GM12874 (cell line): ENCODE measurements at regions not wholly inside any gene's neighbourhood (a gene's known extent, or its start where the extent isn't known, plus 50 kb on each side); places are given as distances from the start of the nearest gene placed in this dataset.

Experiments used
- CTCF ChIP-seq: IDR thresholded peaks from 2 replicates; pipeline ENCODE4 v1.5.1; 2011; ENCODE audit warnings: low read depth, mild to moderate bottlenecking, control low read depth, low read length, moderate library complexity; ENCODE audit not compliant: insufficient read depth

GRCh38 chr7:12519682-12520009 is 50.9 kb upstream of the SCIN start:
- TF ChIP-seq CTCF = no peak
